COR-L47 (cell line): ENCODE measurements at regions not wholly inside any gene's neighbourhood (a gene's known extent, or its start where the extent isn't known, plus 50 kb on each side); places are given as distances from the start of the nearest gene placed in this dataset.
A peak's percentile ranks its signal among the peaks of the same experiment; 100 is the strongest.
"Not testable (repeated sequence)": the region's sequence is repeated elsewhere in the genome, so short reads cannot be mapped to it uniquely, and the experiment has no call there.

Experiments used
- DNase-seq: peaks from one replicate; lab custom pipeline; 2025; lab: John Stamatoyannopoulos, UW

GRCh38 chr3:59502806-59503205, 453.0 kb upstream of the CFAP20DC start:
- no peak for DNase-seq

GRCh38 chr3:59499954-59500353, 450.1 kb upstream of the CFAP20DC start:
- DNase-seq = no peak

GRCh38 chr3:59499000-59499399, 449.2 kb upstream of the CFAP20DC start:
- DNase-seq = no peak

- DNase-seq = no peak
Measured at GRCh38 chr3:59496250-59496649, 446.4 kb upstream of the CFAP20DC start.

- DNase-seq = not testable (repeated sequence)
Measured at GRCh38 chr3:59494969-59495368, 445.1 kb upstream of the CFAP20DC start.

- DNase-seq = no peak
Measured at GRCh38 chr3:59486520-59486919, 436.7 kb upstream of the CFAP20DC start.

- no peak for DNase-seq
Measured at GRCh38 chr3:59483191-59483590, 433.4 kb upstream of the CFAP20DC start.

- no peak for DNase-seq
Measured at GRCh38 chr3:59482684-59483083, 432.9 kb upstream of the CFAP20DC start.

- DNase-seq = no peak
Measured at GRCh38 chr3:59481776-59482400, 432.1 kb upstream of the CFAP20DC start.

- no peak for DNase-seq
Measured at GRCh38 chr3:59480486-59480995, 430.7 kb upstream of the CFAP20DC start.

- DNase-seq = no peak
Measured at GRCh38 chr3:59473636-59474035, 423.8 kb upstream of the CFAP20DC start.

- DNase-seq = no peak
Measured at GRCh38 chr3:59472541-59472940, 422.7 kb upstream of the CFAP20DC start.

- no peak for DNase-seq
Measured at GRCh38 chr3:59469948-59470723, 420.3 kb upstream of the CFAP20DC start.

GRCh38 chr3:59467476-59467875, 417.7 kb upstream of the CFAP20DC start:
- DNase-seq = peak; percentile 15

- no peak for DNase-seq
Measured at GRCh38 chr3:59464187-59464586, 414.4 kb upstream of the CFAP20DC start.

- DNase-seq = no peak
Measured at GRCh38 chr3:59463253-59463652, 413.4 kb upstream of the CFAP20DC start.

GRCh38 chr3:59460068-59460467, 410.2 kb upstream of the CFAP20DC start:
- DNase-seq = no peak

GRCh38 chr3:59456852-59457485, 407.1 kb upstream of the CFAP20DC start:
- DNase-seq = no peak

GRCh38 chr3:59451800-59452746, 402.2 kb upstream of the CFAP20DC start:
- no peak for DNase-seq

- DNase-seq = no peak
Measured at GRCh38 chr3:59450946-59451763, 401.3 kb upstream of the CFAP20DC start.

GRCh38 chr3:59450437-59450836, 400.6 kb upstream of the CFAP20DC start:
- DNase-seq = no peak
